Muscle layer of duodenum (tissue), 2 donors: ENCODE measurements at regions not wholly inside any gene's neighbourhood (a gene's known extent, or its start where the extent isn't known, plus 50 kb on each side); places are given as distances from the start of the nearest gene placed in this dataset.
"Not testable (repeated sequence)": the region's sequence is repeated elsewhere in the genome, so short reads cannot be mapped to it uniquely, and the experiment has no call there.

Source experiments
- H3K27ac ChIP-seq: one replicate; pipeline ENCODE4 v1.7.0; 2013; ENCODE audit warnings: mild to moderate bottlenecking, low read length
- H3K27me3 ChIP-seq: one replicate; pipeline ENCODE4 v1.7.0; 2013; ENCODE audit warnings: low read depth, mild to moderate bottlenecking, control low read depth, low read length
- H3K36me3 ChIP-seq, 2 donors: one replicate each; pipeline ENCODE4 v1.7.0; 2013; ENCODE audit warnings: low read length in 2 of 2, control low read depth in 1 of 2, mild to moderate bottlenecking in 1 of 2; ENCODE audit not compliant: insufficient read depth in 2 of 2, control insufficient read depth in 1 of 2
- H3K4me1 ChIP-seq, 2 donors: one replicate each; pipeline ENCODE4 v1.7.0; 2013; ENCODE audit warnings: low read length in 2 of 2, mild to moderate bottlenecking in 2 of 2, control low read depth in 1 of 2, moderate library complexity in 1 of 2; ENCODE audit not compliant: insufficient read depth in 2 of 2, control insufficient read depth in 1 of 2
- H3K4me3 ChIP-seq, 2 donors: one replicate each; pipeline ENCODE4 v1.7.0; 2013; ENCODE audit warnings: low read length in 2 of 2, low read depth in 1 of 2, mild to moderate bottlenecking in 1 of 2
- H3K9me3 ChIP-seq, 2 donors: one replicate each; pipeline ENCODE4 v1.7.0; 2013; ENCODE audit warnings: low read length in 2 of 2, control low read depth in 1 of 2, mild to moderate bottlenecking in 1 of 2; ENCODE audit not compliant: control insufficient read depth in 1 of 2
- donor health status: healthy.

DNA sequence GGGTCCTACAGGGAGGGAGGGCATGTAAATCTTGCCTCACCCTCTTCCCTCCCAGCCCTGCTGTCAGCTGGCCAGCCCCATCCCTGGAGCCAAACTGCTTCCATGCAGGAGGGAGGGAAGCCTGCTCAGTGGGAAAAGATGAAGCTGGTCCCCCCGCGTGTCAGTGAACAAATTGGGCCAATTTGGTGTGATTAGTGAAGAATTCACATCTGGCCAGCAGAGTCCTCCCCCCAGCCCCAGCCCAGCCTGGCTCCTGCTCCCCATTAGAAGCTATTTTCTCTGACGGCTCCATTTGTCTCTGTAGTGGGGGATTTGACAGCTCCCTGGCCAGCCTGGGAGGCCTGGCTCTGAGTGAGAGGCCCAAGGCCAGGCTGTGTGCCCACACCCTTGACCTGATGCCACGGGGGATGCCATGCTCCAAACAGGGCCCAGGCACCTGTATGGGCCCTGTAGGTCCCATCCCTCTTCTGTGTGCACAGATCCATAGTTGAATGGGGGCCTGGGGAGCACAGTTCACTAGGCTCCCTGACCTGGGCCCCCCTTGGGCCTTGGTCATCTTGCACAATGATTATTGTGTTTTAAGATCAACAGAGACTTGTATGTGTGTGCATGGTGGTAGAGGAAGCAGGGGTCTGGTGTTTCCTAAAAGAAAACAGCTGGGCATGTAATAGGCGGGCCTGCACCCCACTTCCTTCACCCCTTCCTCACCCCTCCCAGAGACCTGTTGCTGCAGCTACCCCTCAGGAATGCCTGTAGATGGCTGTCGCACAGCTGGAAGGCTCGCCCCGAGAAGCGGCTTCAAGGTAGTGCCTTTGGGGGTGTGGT lies 50.7 kb upstream of the TAC4 start:
- H3K27me3 ChIP-seq, result peaks cover 24% of the 10 kb centered on the region
- H3K4me3 ChIP-seq, result no peak overlapping the region
- no peaks in the 10 kb centered on the region for H3K36me3 ChIP-seq
- H3K9me3 ChIP-seq, result no peaks in the 10 kb centered on the region
- H3K27ac ChIP-seq, result no peak overlapping the region
- H3K4me1 ChIP-seq, result no peaks in the 10 kb centered on the region

GRCh38 chr17:49899191-49899485 lies 51.3 kb upstream of the TAC4 start:
- H3K36me3 ChIP-seq, result no peaks in the 10 kb centered on the region
- no peak overlapping the region for H3K27ac ChIP-seq
- no peaks in the 10 kb centered on the region for H3K4me1 ChIP-seq
- peaks cover 26% of the 10 kb centered on the region for H3K27me3 ChIP-seq
- no peak overlapping the region for H3K4me3 ChIP-seq
- no peaks in the 10 kb centered on the region for H3K9me3 ChIP-seq

DNA sequence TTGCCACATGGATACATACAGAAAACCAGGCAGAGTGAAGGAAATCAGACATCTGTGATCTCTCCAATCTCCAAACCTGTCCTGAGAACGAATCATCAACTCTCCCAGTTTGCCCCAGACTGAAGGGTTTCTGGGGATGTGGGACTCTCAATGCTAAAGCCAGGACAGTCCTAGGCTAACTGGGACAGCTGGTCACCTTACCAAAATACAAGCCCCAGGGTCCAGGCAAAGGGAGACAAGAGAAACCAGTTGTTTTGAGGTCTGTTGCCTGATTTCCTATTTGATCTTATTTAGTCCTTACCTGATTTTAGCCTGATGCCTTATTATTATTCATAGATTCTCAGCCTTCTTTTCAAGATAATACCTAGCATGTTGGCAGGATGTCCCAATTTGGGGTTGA lies 51.7 kb upstream of the TAC4 start:
- no peaks in the 10 kb centered on the region for H3K4me1 ChIP-seq
- no peak overlapping the region for H3K4me3 ChIP-seq
- H3K36me3 ChIP-seq, result no peaks in the 10 kb centered on the region
- no peak overlapping the region for H3K27ac ChIP-seq
- H3K9me3 ChIP-seq, result no peaks in the 10 kb centered on the region
- H3K27me3 ChIP-seq, result peaks cover 30% of the 10 kb centered on the region

GRCh38 chr17:49900801-49901200 lies 52.9 kb upstream of the TAC4 start:
- peaks cover 38% of the 10 kb centered on the region for H3K27me3 ChIP-seq
- not testable (repeated sequence) for H3K4me3 ChIP-seq, H3K36me3 ChIP-seq, H3K4me1 ChIP-seq, H3K27ac ChIP-seq, H3K9me3 ChIP-seq

DNA sequence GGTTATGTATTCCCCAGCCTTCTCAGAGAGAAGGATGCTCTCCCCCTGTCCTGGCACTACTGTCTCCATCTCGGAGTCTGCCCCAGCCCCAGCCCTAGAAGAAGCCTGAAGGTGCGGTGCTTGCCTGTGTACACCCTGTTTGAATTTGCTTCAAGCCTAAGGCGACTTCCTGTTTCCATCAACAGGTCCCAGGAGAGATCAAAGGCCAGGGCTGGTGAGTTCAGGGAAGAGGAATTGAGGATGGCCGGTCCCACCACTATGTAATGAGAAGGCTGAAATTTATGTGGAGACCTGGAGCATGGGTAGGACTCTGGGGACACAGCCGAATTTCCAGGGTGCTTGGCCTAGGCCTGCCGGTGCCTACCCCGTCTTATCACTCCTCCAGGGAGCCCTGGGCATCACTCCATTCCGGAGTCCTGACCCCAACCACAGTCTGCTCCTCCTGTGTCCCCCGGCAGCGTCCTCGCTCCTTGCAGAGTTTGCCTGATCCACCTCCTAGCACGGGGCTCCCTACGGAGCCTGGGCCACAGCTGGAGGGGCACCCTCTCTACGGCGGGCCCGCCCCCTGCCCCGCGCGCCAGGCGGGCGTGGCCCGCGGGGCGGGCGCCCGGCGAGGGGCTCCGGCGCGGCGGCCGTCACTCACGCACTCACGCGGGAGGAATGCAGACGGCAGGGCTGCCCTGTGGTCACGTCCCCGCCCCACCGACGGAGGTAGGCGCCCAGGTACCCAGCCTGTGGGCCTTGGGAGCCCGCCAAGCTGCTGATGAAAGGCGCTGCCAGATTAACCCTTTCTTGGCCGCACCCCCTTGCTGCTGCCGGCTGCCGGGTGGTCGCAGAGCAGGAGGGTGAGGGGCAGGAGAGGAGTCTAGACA lies 53.8 kb upstream of the TAC4 start:
- no peak overlapping the region for H3K27ac ChIP-seq
- no peaks in the 10 kb centered on the region for H3K4me1 ChIP-seq
- no peaks in the 10 kb centered on the region for H3K36me3 ChIP-seq
- peaks cover 42% of the 10 kb centered on the region for H3K27me3 ChIP-seq
- H3K9me3 ChIP-seq, result no peaks in the 10 kb centered on the region
- no peak overlapping the region for H3K4me3 ChIP-seq

GRCh38 chr17:49903523-49903922 lies 55.7 kb upstream of the TAC4 start:
- H3K27ac ChIP-seq, result no peak overlapping the region
- H3K36me3 ChIP-seq, result no peaks in the 10 kb centered on the region
- H3K4me1 ChIP-seq, result no peaks in the 10 kb centered on the region
- H3K9me3 ChIP-seq, result no peaks in the 10 kb centered on the region
- H3K4me3 ChIP-seq, result no peak overlapping the region
- H3K27me3 ChIP-seq, result peaks cover 50% of the 10 kb centered on the region

DNA sequence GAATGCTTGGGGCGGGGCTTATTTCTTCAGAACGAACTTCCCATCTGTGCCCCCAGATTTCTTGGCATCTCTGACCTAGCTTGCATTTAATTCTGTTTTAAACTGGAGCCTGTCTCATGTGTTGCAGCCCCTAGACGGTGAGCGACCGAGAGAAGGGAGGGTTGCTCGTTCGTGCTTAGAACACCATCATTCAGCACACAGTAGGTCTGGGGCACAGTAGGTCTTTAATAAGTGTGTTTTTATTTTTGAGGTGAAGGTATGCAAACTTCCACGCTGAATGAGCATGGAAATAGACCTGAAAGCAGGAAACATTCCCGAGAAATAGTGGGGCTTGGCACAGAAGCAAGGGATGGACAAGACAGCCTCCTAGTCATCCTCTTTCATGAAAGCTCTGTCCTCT lies 57.0 kb upstream of the TAC4 start:
- no peak overlapping the region for H3K27ac ChIP-seq
- H3K4me1 ChIP-seq, result peaks cover 0 to under 1% of the 10 kb centered on the region in 2 donors
- H3K4me3 ChIP-seq, result no peak overlapping the region
- H3K27me3 ChIP-seq, result peaks cover 63% of the 10 kb centered on the region
- H3K9me3 ChIP-seq, result no peaks in the 10 kb centered on the region
- no peaks in the 10 kb centered on the region for H3K36me3 ChIP-seq

GRCh38 chr17:49906531-49907136 lies 58.8 kb upstream of the TAC4 start:
- Histone ChIP-seq H3K4me3 (no peak overlapping the region), H3K36me3 (no peaks in the 10 kb centered on the region), H3K4me1 (peaks cover 0 to 10% of the 10 kb centered on the region in 2 donors), H3K27me3 (peaks cover 73% of the 10 kb centered on the region), H3K27ac (no peak overlapping the region), H3K9me3 (no peaks in the 10 kb centered on the region)

DNA sequence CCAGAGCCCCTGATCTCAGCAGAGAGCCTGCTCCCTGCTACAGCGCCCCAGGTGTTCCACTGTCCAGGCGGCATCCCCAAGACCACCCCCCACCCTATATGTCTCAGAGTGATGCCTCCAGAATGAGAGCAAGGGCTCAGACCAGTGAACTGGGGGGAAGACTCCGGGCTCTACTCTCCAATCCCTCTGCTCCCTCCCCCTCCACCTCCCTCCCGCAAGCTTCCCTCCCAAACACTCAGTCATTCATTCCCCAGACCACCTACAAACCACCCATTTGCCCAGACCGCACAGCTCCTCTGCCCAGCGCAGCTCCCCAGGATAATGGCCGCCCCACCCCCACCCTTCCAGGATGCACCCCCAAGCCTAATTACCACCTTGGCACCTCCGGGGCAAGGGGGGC lies 59.4 kb upstream of the TAC4 start:
- no peaks in the 10 kb centered on the region for H3K36me3 ChIP-seq
- H3K4me1 ChIP-seq, result peaks cover 0 to 10% of the 10 kb centered on the region in 2 donors
- H3K9me3 ChIP-seq, result no peaks in the 10 kb centered on the region
- no peak overlapping the region for H3K4me3 ChIP-seq
- H3K27ac ChIP-seq, result no peak overlapping the region
- H3K27me3 ChIP-seq, result peaks cover 74% of the 10 kb centered on the region

- no peak overlapping the region for H3K4me3 ChIP-seq
These were observed 59.9 kb upstream of the DLX4 start for GRCh38 chr17:49908782-49909714.

More at GRCh38 chr17:49908782-49909714, 59.9 kb upstream of the DLX4 start:
- no peak overlapping the region for H3K27ac ChIP-seq
- H3K9me3 ChIP-seq, result no peaks in the 10 kb centered on the region
- H3K4me1 ChIP-seq, result peaks cover 0 to 10% of the 10 kb centered on the region in 2 donors
- peaks cover 60% of the 10 kb centered on the region for H3K27me3 ChIP-seq
- no peaks in the 10 kb centered on the region for H3K36me3 ChIP-seq
